Embryonic facial prominence (tissue), 1 donor: ENCODE measurements at regions not wholly inside any gene's neighbourhood (a gene's known extent, or its start where the extent isn't known, plus 50 kb on each side); places are given as distances from the start of the nearest gene placed in this dataset.
A peak's percentile ranks its signal among the peaks of the same experiment; 100 is the strongest.
"Not testable (repeated sequence)": the region's sequence is repeated elsewhere in the genome, so short reads cannot be mapped to it uniquely, and the experiment has no call there.

ENCODE experiments used
- DNase-seq: peaks from one replicate; pipeline ENCODE4 v3.0.0-alpha.2; 2016; ENCODE audit errors: extremely low spot score

DNA sequence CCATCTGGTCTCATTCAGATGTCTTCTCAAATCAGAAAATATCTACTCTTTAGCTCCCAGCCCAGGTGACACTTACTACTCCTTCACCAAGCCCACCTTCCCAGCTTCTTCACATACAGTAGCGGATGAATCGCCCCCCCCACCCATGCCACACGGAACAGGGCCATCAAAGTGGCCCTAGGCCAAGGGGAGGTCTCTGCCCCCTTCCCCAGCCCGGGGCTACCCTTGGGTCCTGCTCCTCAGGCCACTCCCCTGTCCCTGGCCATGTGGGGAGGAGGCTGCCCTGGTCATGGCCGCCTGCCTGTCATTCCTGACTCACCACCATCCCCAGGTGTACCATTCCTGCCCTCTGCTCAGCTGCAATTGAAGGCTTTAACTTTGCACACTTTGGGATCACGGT, 142.8 kb downstream of the NECTIN1 start:
- no peak for DNase-seq

DNA sequence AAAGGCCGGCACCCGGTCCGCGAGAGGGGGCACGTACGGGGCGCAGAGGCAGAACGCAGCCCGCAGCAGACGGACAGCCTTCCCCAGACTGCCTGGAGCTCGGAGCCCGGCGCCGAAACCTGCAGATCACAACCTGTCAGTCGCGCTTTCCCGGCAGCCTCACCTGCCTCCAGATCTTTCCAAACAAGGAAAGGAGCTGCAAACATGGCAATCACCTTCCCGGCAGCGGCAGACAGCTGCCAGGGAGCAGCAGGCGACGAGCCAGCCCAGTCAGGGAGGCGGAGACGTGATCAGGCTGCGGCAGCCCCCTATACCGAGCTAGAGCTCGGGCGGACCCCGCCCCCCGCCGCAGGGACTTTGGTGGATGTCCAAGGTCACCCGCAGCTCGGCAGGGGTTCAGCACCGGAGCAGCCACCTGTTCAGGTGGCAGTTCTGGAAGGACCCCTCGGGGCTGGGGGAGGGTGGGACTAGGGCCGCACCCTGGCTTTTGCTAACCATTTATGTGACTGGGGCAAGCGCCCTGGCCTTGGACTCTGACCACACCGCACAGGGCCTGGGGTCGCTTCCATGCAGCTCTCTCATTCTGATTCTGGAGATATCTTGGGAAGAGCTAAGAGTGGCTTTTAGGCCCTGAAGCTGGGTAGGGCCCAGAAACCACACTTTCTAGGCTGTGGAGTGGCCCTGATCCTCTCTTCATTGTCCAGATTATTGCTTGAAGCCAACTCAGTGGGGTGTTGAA, 143.8 kb downstream of the NECTIN1 start:
- DNase-seq = no peak

DNA sequence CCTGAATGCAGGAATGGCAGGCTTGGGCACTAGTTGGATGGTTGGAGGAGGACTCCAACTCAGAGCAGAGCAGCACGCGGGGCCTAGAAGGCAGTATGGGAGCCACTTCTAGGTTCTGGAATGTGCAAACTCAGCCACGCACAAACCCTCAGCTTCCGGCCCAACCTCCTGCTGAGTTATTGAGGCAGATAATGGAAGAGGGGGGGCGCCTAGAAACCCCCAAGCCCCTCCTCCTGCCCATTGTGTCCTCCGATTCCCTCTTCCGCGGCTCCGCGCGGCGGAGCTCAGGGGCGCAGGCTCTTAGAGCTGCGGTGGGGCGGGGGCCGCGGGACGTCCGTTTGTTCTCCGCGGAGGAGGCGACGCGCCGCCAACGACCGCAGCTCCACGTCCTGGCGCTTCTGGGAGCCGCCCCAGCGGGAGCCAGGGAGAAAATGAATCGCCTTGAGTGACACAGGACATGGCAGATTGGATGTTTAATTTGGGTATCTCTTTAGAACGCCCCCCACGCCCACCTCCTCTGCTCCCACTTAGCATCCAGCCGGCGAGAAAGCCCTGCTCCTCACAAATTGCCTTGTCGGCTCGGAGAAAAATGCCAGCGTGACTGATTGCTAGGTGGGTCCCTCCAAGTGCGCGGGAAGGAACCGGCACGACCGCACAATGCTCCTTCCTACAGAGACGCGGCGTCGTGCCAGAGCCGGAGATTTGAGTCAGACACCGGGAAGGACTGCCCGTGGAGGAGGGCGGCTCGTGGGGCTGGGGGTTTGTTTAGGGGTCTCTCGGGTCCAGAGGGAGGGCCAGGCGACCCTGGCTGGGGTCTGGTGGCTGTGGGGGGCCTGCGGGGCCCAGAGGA, 144.6 kb downstream of the NECTIN1 start:
- peak; percentile 54 for DNase-seq

DNA sequence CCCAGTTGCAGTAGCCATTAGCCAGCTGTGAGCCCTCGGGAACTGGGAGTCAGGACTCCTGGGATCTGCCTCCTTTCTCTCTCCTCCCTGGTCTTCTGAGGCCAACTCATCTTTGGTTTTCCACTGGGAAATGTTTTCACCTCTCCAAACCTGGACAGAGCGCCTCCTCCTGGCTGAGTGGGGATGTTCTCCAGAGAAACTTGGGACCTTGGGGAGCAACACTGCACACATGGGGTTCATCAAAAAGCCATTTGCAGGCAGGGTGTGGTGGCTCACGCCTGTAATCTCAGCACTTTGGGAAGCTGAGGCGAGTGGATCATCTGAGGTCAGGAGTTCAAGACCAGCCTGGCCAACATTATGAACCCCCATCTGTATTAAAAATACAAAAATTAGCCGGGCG, 145.4 kb downstream of the NECTIN1 start:
- DNase-seq = no peak

DNA sequence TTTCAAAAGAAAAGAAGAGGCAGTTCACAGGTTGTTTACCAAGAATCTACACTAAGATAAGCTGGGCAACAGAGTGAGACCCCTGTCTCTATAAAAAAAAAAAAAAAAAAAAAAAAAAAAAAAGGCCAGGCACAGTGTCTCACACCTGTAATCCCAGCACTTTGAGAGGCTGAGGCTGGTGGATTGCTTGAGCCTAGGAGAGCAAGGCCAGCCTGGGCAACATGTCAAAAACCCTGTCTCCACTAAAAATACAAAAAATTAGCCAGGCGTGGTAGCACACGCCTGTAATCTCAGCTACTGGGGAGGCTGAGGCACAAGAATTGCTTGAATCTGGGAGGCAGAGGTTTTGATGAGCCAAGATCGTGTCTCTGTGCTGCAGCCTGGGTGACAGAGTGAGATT, 147.6 kb downstream of the NECTIN1 start:
- DNase-seq = not testable (repeated sequence)

DNA sequence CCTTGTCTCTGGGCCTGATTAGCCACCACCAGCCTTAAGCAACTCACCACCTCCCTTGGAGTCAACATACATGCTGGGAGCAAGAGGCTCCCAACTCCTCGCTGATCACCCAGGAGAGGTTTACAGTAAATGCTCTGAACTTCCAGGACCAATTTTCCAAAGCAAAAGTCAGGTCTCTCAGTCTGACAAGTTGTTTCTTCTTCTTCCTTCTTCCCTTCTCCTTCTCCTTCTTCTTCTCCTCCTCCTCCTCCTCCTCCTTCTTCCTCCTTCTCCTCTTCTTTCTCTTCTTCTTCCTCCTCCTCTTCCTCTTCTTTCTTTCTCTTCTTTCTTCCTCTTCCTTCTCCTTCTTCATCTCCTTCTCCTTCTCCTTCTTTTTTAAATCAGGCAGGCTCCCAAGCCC, 148.2 kb downstream of the NECTIN1 start:
- DNase-seq = no peak

DNA sequence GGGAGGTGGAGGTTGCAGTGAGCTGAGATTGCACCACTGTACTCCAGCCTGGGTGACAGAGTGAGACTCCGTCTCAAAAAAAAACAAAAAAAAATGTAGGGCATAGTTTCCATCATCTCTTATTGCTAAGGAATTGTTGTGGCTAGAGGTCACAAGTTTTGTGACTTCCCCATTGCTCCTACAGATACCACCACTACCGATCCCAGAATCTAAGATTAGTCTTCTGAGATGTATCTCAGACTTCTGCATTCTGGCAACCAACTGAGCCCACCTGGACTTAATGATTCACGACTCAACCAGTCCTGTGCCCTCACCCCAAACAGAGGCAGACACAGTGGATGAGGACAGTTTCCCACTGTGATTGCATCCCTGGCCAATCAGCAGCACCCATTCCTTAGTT, 148.9 kb downstream of the NECTIN1 start:
- DNase-seq = no peak

DNA sequence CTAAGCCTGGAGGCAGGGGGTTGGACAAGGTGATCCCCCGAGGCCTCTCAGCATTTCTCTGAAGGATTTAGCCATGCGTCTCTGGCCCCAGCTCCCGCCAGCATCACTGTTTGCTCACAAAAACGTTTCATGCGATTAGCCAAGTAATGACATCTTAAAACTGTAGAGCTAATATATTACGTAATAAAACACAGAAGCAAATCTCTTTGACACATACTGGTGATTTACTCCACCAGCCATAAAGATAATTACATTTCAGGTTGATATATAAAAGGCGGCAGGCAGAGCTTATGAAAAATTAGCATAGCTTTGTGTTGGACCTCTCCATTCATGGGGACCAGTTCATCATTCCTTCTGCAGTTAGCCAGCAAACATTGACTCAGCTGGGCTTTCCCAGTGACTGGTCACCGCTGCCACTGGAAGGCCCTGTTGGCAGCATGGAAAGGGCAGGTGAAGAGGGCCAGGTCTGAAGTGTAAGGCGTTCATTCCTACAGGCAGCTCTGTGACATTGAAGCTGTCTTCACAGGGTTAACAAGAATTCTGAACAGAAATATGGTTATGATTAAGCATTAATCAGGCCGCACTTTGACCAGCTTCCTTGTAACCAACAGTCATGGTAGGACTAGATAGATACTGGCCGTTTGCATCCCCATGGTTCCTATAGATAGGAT, 150.3 kb downstream of the NECTIN1 start:
- DNase-seq = no peak

DNA sequence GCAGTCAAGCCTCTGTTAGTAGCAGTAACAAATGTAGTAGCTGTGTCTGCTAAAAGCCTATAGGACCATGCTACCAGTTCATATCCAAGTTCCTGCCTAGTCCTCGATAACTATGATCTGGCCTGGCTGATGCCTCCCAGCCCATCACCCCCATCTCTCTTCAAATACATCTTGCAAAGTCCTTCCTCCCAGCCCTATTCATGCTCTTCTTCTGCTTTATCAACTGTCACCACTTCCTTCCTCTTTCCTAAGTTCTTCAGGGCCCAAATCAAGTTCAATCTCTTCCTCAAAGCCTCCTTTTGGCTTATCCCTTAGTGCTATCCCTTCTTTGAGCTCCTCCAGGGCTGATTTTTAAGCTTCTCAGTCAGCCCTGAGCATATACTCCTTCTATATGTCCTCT, 150.9 kb upstream of the THY1 start:
- DNase-seq = no peak

DNA sequence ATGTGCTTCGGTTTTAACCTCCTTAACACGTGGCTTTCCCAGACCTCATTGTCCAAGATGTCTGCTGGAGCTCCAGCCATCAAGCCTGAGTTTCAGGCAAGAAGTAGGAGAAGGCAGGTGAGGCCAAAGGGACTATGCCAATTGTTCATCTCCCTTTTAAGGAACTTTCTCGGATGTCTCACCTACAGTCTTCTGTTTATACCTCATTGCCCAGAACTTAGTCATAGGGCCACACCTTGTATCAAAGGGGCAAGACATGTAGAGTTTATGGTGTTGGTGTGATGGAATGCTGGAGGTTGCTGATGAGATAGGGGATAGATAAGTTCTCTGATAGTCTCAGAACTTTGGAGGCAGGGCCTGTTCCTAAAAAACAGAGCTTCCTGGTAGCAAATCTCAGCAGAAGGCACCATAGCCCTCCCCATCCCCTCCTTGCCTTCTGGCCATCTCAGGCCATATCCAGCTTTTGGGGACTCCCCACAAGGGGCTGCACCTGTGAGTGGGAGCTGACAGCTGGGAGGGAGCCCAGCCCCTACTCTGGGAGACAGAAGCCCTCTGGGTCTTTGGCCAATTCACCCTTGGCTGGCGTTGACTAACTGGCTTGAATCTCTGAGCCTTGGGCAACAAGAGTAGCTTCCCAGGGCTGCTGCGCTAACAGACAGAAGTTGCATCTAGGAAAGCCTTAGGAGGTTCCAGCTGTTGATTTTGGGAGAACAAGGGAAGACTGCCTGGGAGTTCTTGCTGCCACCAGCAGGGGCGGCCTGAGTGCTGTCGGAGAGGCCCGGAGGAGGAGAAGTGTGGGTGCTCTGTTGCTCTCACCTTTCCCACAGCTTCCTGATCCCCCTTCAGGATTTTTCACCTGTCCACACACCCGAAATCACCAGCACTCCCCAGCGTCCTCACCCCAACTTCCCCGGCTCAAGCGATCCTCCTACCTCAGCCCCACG, 149.8 kb upstream of the THY1 start:
- no peak for DNase-seq

DNA sequence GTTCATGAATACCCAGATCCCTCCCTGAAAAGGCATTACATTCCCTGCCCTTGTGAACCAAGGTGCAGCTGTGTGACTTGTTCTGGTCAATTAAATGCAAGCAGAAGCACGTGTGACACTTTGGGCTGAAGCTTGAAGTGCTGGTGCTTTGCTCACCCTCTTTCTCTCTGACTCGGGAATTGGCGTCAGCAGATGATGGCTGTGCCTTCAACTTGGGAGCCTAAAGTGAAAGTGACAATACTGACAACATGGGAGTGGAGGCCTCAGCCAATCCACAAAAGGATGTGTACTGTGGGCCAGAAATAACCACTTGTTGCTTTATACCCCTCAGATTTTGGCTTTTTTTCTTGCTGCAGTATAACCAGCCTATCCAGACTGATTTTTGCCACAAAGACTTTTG, 148.3 kb upstream of the THY1 start:
- DNase-seq = no peak

DNA sequence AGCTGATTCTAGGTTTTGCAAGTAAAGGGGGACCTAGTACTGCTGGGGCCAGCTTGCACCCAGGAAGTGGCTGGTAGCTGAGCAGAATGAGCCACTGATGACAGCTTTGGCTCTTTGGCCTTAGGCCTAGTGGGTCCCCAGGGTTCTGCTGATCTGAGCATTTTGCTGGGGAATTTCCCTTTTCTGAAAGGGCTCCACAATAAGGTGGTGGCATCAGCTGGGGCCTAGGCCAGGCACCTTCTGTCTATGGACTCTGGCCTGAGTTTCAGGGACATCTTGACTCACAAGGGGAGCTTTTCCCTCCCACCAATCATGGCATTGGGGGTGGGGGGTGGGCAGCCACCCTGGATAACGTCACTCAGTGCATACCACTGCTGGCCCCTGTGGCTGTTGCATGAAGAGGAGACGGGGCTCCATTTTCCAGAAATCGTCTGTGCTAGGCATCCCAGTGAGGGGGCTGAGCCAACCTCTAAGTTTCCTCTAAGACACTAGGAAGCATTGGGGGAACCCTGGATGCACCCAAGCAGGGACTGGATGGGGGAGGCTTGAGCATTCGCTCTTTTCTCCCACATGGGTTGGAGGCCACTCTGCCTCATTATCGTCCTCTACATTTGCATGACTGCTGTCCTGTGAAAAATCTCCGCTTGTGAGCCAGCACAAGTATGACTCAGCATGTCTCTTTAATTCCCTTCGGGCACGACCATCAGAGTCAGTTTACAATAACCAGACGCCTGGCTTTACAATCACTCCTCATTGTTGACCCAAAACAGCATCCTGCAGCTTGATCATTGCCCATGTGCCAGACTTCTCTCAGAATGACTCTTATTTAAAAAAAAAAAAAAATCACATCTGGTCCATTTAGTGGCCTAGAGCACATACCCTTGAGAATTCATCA, 145.0 kb upstream of the THY1 start:
- no peak for DNase-seq

DNA sequence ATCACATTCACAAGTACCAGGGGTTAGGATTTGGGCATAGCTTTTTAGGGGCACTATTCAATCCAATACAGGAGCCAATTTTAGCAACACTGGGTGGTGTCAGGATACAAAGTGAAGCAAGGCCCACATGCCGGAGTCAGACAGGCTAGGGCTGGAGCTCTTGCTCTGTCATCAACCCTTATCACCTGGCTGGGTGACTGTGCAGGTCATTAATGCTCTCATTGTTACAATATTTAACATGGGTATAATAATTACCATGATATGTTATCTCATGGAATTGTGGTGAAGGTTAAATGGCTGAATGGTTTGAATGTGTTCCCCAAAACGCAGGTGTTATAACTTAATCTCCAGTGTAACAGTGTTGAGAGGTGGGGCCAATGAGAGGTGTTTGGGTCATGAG, 143.3 kb upstream of the THY1 start:
- DNase-seq = no peak

DNA sequence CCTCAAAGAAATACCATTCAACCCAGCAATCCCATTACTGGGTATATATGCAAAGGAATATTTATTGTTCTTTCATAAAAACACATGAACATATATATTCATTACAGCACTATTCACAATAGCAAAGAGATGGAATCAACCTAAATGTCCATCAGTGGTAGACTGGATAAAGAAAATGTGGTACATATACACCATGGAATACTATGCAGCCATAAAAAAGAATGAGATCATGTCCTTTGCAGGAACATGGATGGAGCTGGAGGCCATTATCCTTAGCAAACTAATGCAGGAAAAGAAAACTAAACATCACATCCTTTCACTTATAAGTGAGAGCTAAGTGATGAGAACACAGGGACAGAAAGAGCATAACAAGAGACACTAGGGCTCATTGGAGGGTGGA, 142.7 kb upstream of the THY1 start:
- not testable (repeated sequence) for DNase-seq

DNA sequence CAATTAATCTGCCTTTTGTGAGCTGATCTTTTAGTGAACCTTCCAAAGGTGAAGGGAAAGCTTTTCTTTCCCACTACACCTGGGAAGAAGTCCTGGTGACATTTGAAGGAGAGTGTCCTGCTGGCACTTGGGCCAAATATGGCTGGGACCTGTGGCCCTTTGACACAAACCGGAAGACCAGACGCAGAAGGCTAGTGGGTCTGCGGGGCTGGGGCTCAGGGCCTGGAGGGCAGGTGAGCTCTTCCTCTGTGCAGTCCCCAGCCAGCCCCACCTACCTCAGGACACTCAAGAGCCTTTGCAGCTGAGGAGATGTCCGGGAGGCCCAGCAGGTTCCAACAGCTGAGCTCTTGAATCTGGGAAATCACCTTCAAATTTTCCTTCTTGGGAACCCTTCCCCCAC, 138.0 kb upstream of the THY1 start:
- DNase-seq = no peak

DNA sequence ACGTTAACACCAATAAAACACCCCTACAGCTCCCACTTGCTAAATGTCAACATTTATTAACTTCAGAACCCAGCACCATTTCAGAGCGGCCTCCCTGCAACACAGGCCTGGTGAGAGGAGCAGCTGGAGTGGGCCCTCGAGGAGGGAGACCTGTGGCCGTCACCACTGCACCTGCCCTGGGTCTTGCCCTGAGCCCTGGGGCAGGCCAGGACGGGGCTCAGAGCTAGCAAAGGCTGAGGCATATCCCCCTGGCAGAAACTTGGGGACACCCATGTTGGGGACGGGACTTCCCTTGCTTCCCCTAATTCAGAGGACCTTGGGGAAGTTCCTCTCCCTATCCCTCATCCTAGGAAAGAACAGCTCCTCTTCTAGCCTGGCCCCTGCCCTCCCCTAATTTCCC, 137.3 kb upstream of the THY1 start:
- no peak for DNase-seq

DNA sequence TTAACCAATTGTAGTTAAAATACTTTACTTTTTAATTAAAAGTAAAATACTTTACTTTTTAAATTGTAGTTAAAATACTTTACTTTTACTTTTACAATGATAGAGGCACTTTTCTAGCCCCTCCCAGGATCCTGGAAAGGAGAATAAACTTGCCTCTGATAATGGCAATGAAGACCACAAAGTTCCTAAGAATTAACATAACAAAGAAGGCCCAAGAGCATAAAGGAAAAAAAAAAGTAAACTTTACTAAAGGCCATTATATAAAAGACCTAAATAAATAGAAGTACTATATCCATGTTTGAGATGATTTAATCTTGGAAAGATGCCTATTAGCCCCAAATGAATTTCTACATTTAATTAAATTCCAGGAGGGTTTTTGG, 129.1 kb upstream of the THY1 start:
- DNase-seq = no peak

DNA sequence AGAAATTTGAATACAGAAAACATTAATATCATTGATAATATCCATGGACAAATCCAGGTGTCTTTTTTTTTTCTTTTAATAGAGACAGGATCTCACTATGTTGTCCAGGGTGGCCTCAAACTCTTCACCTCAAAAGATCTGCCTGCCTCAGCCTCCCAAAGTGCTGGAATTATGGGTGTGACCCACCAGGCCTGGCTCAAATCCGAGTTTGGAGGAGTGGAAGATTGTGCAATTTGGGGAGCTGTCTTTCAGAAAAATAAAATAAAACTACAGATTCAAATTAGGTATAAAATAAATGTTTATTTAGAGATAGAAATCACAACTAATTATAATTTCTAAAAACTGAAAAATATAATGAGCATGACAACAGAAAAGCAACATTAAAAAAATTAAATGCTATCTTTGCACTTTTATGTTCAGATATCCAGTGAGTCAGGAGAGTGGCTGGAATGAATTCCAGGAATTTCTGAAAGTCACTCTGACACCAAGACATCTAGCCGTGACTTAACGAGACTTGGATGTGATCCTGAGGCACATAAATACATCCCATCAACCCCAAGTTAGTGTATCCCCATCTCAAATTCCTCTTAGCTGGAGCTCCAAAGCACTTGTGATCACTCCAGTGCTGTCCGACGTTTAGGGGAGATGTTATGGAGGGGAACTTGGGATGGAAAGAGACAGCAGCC, 128.6 kb upstream of the THY1 start:
- no peak for DNase-seq

DNA sequence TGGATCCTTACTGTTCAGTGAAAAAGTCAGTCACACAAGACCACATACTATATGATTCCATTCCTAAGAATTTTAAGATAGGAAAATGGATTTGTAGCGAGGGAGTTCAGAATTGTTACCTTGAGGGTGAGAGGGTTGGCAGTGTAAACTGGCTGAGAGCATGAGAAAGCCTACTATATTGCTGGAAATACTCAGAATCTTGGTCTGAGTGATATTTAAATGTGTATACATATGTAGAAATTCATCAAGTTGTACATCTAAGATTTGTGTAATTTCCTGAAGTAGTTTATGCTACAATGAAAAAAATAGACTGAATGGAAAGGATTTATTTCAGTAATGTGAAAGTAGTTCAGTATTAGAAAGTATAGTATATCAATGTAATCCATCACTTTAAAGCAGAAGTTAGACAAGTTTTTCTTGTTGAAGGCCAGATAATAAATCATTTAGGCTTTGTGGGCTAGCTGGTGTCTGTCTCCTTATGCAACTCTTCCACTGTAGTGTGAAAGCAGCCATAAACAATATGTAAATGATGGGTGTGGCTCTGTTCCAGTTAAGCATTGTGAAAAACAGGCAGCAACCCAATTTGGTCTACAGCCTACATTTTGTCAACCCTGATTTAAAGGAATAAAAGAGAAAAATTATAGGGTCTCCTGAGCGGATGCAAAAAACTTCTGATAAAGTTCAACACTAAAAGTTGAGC, 127.2 kb upstream of the THY1 start:
- no peak for DNase-seq
